Omental fat pad (tissue), 3 donors: ENCODE measurements at regions not wholly inside any gene's neighbourhood (a gene's known extent, or its start where the extent isn't known, plus 50 kb on each side); places are given as distances from the start of the nearest gene placed in this dataset.

ENCODE experiments used
- ATAC-seq: fragments of 150-250 bp; one replicate; pipeline ENCODE4 v1.9.1; 2016; ENCODE audit warnings: mild to moderate bottlenecking, moderate library complexity; ENCODE audit not compliant: low FRiP score
- DNase-seq: peaks from one replicate; pipeline ENCODE4 v3.0.0-alpha.2; 2019; ENCODE audit warnings: low spot score
- CTCF ChIP-seq, 3 donors: fragments of 450-650 bp; IDR thresholded peaks; one replicate each; pipeline ENCODE4 v1.5.1; 2016 to 2017; ENCODE audit warnings: antibody characterized with exemption in 3 of 3, mild to moderate bottlenecking in 3 of 3, moderate library complexity in 2 of 3

- ATAC-seq = no peak
- no peak for DNase-seq
Measured at GRCh38 chr13:73996569-73996968, 137.6 kb downstream of the KLF12 start.

GRCh38 chr13:73995736-73996135 lies 138.5 kb downstream of the KLF12 start:
- TF ChIP-seq CTCF (IDR thresholded peaks at IDR 0.05) = no peak
- DNase-seq = no peak
- ATAC-seq = no peak

More at GRCh38 chr13:73996569-73996968, 137.6 kb downstream of the KLF12 start:
- no peak for TF ChIP-seq CTCF (IDR thresholded peaks at IDR 0.05)

GRCh38 chr13:73993661-73994060 lies 140.5 kb downstream of the KLF12 start:
- ATAC-seq = no peak
- no peak for TF ChIP-seq CTCF (IDR thresholded peaks at IDR 0.05)

GRCh38 chr13:73991884-73992283 lies 142.3 kb downstream of the KLF12 start:
- no peak for TF ChIP-seq CTCF (IDR thresholded peaks at IDR 0.05)
- DNase-seq (no peak), ATAC-seq (no peak)

More at GRCh38 chr13:73993661-73994060, 140.5 kb downstream of the KLF12 start:
- DNase-seq = no peak

GRCh38 chr13:73991384-73991783 lies 142.8 kb downstream of the KLF12 start:
- no peak for ATAC-seq

GRCh38 chr13:73989244-73989843 lies 144.9 kb downstream of the KLF12 start:
- ATAC-seq = no peak
- no peak for TF ChIP-seq CTCF (IDR thresholded peaks at IDR 0.05)
- no peak for DNase-seq

More at GRCh38 chr13:73991384-73991783, 142.8 kb downstream of the KLF12 start:
- no peak for TF ChIP-seq CTCF (IDR thresholded peaks at IDR 0.05)
- no peak for DNase-seq

GRCh38 chr13:73988461-73988860 lies 145.7 kb downstream of the KLF12 start:
- TF ChIP-seq CTCF (IDR thresholded peaks at IDR 0.05) = no peak
- ATAC-seq (no peak), DNase-seq (no peak)
